Right renal cortex interstitium (tissue), 3 donors: ENCODE measurements at regions not wholly inside any gene's neighbourhood (a gene's known extent, or its start where the extent isn't known, plus 50 kb on each side); places are given as distances from the start of the nearest gene placed in this dataset.
"Not testable (repeated sequence)": the region's sequence is repeated elsewhere in the genome, so short reads cannot be mapped to it uniquely, and the experiment has no call there.

Experiments used
- DNase-seq, 3 donors: peaks; one replicate each; pipeline ENCODE4 v3.0.0-alpha.2; 2013; ENCODE audit warnings: low read depth in 3 of 3, low spot score in 2 of 3

GRCh38 chr6:139748353-139749146, 374.1 kb upstream of the CITED2 start:
- DNase-seq = no peak

- DNase-seq = no peak
Observed at GRCh38 chr6:139747154-139747553, 372.7 kb upstream of the CITED2 start.

GRCh38 chr6:139744891-139745290, 370.4 kb upstream of the CITED2 start:
- DNase-seq = no peak

- no peak for DNase-seq
Observed at GRCh38 chr6:139743664-139744437, 369.4 kb upstream of the CITED2 start.

- no peak for DNase-seq
Observed at GRCh38 chr6:139742671-139743070, 368.2 kb upstream of the CITED2 start.

GRCh38 chr6:139738801-139739455, 364.5 kb upstream of the CITED2 start:
- DNase-seq = no peak

- DNase-seq = no peak
Observed at GRCh38 chr6:139736325-139736906, 362.0 kb upstream of the CITED2 start.

GRCh38 chr6:139732451-139732850, 358.0 kb upstream of the CITED2 start:
- DNase-seq = no peak

- no peak for DNase-seq
Observed at GRCh38 chr6:139730340-139730974, 356.0 kb upstream of the CITED2 start.

- DNase-seq = no peak
Observed at GRCh38 chr6:139728876-139729427, 354.5 kb upstream of the CITED2 start.

GRCh38 chr6:139726272-139726671, 351.8 kb upstream of the CITED2 start:
- DNase-seq = not testable (repeated sequence)

GRCh38 chr6:139722530-139722929, 348.1 kb upstream of the CITED2 start:
- no peak for DNase-seq

- no peak for DNase-seq
Observed at GRCh38 chr6:139721954-139722353, 347.5 kb upstream of the CITED2 start.

GRCh38 chr6:139713900-139714506, 339.6 kb upstream of the CITED2 start:
- DNase-seq = no peak

- no peak for DNase-seq
Observed at GRCh38 chr6:139713424-139713823, 339.0 kb upstream of the CITED2 start.

- no peak for DNase-seq
Observed at GRCh38 chr6:139712830-139713229, 338.4 kb upstream of the CITED2 start.

- no peak for DNase-seq
Observed at GRCh38 chr6:139711804-139712585, 337.5 kb upstream of the CITED2 start.

GRCh38 chr6:139710556-139710955, 336.1 kb upstream of the CITED2 start:
- DNase-seq = no peak
